MM.1S (cell line): ENCODE measurements at regions not wholly inside any gene's neighbourhood (a gene's known extent, or its start where the extent isn't known, plus 50 kb on each side); places are given as distances from the start of the nearest gene placed in this dataset.

Source experiments
- EZH2 ChIP-seq: fragments of 300-600 bp; sonication (generic); optimal IDR thresholded peaks from 2 replicates; pipeline ENCODE3; 2017; ENCODE audit warnings: low read depth, mild to moderate bottlenecking, antibody characterized with exemption, low read length, mixed read lengths
- TF ChIP-seq, protein P1 (sequence below): fragments of 300-600 bp; sonication (generic); IDR thresholded peaks from 2 replicates; pipeline ENCODE4 v1.5.1; 2016; ENCODE audit warnings: antibody characterized with exemption, low read length, mixed read lengths

DNA sequence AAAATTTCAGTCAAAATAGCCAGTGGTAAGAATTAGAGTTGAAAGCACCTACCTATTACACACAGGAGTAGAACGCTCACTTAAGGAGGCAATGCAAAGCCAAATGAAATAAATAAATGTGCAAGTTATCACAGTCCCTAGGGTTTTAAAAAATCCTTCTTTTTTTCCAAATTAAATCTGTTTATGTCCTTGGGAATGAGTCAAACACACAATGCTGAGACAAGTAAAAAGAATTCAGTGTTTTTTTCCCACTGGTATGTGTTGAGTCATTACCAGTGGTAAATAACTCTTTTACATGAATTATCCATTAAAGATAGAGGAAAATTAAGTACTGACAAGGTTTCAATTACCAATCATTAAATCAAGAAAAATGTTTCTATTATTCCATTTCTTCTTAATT, 438.6 kb downstream of the TNS3 start:
- TF ChIP-seq, protein P1, sequence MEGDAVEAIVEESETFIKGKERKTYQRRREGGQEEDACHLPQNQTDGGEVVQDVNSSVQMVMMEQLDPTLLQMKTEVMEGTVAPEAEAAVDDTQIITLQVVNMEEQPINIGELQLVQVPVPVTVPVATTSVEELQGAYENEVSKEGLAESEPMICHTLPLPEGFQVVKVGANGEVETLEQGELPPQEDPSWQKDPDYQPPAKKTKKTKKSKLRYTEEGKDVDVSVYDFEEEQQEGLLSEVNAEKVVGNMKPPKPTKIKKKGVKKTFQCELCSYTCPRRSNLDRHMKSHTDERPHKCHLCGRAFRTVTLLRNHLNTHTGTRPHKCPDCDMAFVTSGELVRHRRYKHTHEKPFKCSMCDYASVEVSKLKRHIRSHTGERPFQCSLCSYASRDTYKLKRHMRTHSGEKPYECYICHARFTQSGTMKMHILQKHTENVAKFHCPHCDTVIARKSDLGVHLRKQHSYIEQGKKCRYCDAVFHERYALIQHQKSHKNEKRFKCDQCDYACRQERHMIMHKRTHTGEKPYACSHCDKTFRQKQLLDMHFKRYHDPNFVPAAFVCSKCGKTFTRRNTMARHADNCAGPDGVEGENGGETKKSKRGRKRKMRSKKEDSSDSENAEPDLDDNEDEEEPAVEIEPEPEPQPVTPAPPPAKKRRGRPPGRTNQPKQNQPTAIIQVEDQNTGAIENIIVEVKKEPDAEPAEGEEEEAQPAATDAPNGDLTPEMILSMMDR, result no peak
- no peak for TF ChIP-seq EZH2
